ENCODE measurements at regions not wholly inside any gene's neighbourhood (a gene's known extent, or its start where the extent isn't known, plus 50 kb on each side); places are given as distances from the start of the nearest gene placed in this dataset.
"Not testable (repeated sequence)": the region's sequence is repeated elsewhere in the genome, so short reads cannot be mapped to it uniquely, and the experiment has no call there.

DNA sequence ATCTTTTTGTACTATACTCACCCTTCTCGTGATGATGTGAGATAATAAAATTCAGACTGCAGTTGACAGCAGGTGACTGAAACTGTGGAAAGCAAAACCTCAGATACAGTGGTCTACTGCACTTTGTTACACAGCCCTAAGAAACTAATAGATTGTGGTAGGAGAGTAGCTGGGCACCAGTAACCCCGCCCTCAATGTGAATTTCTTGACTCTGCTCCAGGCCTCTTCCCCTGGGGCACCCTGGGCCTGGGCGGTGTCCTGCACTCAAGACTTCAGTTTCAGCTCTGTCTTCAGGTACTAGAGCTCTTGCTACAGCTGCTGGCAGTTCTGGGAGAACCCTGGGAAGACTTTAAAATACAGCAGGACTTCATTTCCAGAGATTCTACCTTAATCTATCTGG is 197.6 kb upstream of the AVPR1A start:
- no peak for DNase-seq (ENCODE audit: low spot score)
- H3K9me3 Mint-ChIP-seq: no peaks in the 10 kb centered on the region
- no peaks in the 10 kb centered on the region for H3K36me3 Mint-ChIP-seq
- POLR2A ChIA-PET: no interaction called here
- no peak overlapping the region for H3K4me3 Mint-ChIP-seq
- no peak overlapping the region for H3K27ac Mint-ChIP-seq
- TF ChIP-seq ZNF532 (CRISPR knock-in tag; IDR thresholded peaks at IDR 0.05; ENCODE audit: borderline replicate concordance) (no peak), ZBTB21 (CRISPR knock-in tag; IDR thresholded peaks at IDR 0.05; ENCODE audit: borderline replicate concordance) (no peak)
- TF ChIP-seq, protein P1, sequence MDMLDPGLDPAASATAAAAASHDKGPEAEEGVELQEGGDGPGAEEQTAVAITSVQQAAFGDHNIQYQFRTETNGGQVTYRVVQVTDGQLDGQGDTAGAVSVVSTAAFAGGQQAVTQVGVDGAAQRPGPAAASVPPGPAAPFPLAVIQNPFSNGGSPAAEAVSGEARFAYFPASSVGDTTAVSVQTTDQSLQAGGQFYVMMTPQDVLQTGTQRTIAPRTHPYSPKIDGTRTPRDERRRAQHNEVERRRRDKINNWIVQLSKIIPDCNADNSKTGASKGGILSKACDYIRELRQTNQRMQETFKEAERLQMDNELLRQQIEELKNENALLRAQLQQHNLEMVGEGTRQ (CRISPR knock-in tag; IDR thresholded peaks at IDR 0.05): no peak
- H3K4me1 Mint-ChIP-seq: peaks cover 3% of the 10 kb centered on the region
- CTCF ChIA-PET: no interaction called here
- H3K27me3 Mint-ChIP-seq (ENCODE audit: low read depth): no peaks in the 10 kb centered on the region
- ATAC-seq: no peak

GRCh38 chr12:63337158-63337557 is 186.2 kb upstream of the AVPR1A start:
- CTCF ChIA-PET; H3K36me3 Mint-ChIP-seq; H3K4me3 Mint-ChIP-seq; H3K27ac Mint-ChIP-seq; POLR2A ChIA-PET; H3K27me3 Mint-ChIP-seq (ENCODE audit: low read depth): not testable (repeated sequence)
- TF ChIP-seq ZNF317 (CRISPR knock-in tag; IDR thresholded peaks at IDR 0.05; ENCODE audit: borderline replicate concordance, low read depth): peak; percentile 60; the same call in 1 of the 2 replicates
- DNase-seq (ENCODE audit: low spot score): peak; percentile 58
- Mint-ChIP-seq H3K4me1 (peaks cover 11% of the 10 kb centered on the region), H3K9me3 (peaks cover 29% of the 10 kb centered on the region)
- peak; percentile 96 for ATAC-seq

DNA sequence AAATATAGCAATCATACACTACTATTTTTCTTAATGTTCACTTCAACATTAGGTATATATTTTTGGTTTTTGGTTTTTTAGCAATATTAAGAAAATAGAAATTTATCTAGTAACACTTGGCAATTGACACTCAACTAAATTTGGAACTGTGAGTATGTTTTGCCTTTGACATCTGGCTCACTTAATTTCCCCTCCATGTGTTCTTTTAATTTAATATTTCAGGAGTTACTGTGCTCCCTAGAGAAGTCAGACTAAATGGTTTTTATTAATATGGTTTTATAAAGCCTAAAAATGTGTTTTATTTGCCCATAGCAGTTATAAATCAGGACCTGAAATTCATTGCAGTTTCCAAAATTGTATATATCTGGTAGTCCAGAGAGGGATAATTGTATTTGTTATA is 175.3 kb upstream of the AVPR1A start:
- CTCF ChIA-PET: no interaction called here
- no peak for TF ChIP-seq MLX (CRISPR knock-in tag; IDR thresholded peaks at IDR 0.05)
- TF ChIP-seq, protein P2, sequence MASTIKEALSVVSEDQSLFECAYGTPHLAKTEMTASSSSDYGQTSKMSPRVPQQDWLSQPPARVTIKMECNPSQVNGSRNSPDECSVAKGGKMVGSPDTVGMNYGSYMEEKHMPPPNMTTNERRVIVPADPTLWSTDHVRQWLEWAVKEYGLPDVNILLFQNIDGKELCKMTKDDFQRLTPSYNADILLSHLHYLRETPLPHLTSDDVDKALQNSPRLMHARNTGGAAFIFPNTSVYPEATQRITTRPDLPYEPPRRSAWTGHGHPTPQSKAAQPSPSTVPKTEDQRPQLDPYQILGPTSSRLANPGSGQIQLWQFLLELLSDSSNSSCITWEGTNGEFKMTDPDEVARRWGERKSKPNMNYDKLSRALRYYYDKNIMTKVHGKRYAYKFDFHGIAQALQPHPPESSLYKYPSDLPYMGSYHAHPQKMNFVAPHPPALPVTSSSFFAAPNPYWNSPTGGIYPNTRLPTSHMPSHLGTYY (CRISPR knock-in tag; IDR thresholded peaks at IDR 0.05): no peak
- TF ChIP-seq MAX (CRISPR knock-in tag; IDR thresholded peaks at IDR 0.05): no peak
- TF ChIP-seq, protein P3, sequence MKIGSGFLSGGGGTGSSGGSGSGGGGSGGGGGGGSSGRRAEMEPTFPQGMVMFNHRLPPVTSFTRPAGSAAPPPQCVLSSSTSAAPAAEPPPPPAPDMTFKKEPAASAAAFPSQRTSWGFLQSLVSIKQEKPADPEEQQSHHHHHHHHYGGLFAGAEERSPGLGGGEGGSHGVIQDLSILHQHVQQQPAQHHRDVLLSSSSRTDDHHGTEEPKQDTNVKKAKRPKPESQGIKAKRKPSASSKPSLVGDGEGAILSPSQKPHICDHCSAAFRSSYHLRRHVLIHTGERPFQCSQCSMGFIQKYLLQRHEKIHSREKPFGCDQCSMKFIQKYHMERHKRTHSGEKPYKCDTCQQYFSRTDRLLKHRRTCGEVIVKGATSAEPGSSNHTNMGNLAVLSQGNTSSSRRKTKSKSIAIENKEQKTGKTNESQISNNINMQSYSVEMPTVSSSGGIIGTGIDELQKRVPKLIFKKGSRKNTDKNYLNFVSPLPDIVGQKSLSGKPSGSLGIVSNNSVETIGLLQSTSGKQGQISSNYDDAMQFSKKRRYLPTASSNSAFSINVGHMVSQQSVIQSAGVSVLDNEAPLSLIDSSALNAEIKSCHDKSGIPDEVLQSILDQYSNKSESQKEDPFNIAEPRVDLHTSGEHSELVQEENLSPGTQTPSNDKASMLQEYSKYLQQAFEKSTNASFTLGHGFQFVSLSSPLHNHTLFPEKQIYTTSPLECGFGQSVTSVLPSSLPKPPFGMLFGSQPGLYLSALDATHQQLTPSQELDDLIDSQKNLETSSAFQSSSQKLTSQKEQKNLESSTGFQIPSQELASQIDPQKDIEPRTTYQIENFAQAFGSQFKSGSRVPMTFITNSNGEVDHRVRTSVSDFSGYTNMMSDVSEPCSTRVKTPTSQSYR (CRISPR knock-in tag; IDR thresholded peaks at IDR 0.05): no peak
- TF ChIP-seq, protein P4, sequence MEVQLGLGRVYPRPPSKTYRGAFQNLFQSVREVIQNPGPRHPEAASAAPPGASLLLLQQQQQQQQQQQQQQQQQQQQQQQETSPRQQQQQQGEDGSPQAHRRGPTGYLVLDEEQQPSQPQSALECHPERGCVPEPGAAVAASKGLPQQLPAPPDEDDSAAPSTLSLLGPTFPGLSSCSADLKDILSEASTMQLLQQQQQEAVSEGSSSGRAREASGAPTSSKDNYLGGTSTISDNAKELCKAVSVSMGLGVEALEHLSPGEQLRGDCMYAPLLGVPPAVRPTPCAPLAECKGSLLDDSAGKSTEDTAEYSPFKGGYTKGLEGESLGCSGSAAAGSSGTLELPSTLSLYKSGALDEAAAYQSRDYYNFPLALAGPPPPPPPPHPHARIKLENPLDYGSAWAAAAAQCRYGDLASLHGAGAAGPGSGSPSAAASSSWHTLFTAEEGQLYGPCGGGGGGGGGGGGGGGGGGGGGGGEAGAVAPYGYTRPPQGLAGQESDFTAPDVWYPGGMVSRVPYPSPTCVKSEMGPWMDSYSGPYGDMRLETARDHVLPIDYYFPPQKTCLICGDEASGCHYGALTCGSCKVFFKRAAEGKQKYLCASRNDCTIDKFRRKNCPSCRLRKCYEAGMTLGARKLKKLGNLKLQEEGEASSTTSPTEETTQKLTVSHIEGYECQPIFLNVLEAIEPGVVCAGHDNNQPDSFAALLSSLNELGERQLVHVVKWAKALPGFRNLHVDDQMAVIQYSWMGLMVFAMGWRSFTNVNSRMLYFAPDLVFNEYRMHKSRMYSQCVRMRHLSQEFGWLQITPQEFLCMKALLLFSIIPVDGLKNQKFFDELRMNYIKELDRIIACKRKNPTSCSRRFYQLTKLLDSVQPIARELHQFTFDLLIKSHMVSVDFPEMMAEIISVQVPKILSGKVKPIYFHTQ (CRISPR knock-in tag; IDR thresholded peaks at IDR 0.05): no peak
- no peak for TF ChIP-seq ZNF532 (CRISPR knock-in tag; IDR thresholded peaks at IDR 0.05; ENCODE audit: borderline replicate concordance)

More for the DNA sequence above, 175.3 kb upstream of the AVPR1A start:
- Mint-ChIP-seq H3K27me3 (ENCODE audit: low read depth) (no peaks in the 10 kb centered on the region; the same call in 1 of the 2 replicates), H3K4me3 (no peak overlapping the region), H3K27ac (no peak overlapping the region), H3K36me3 (no peaks in the 10 kb centered on the region), H3K9me3 (peaks cover 10% of the 10 kb centered on the region), H3K4me1 (no peaks in the 10 kb centered on the region)
- POLR2A ChIA-PET: no interaction called here
- ATAC-seq (no peak), DNase-seq (ENCODE audit: low spot score) (no peak)

Data from WTC11 (cell line).